Subcutaneous abdominal adipose tissue (tissue), 5 donors: ENCODE measurements at regions not wholly inside any gene's neighbourhood (a gene's known extent, or its start where the extent isn't known, plus 50 kb on each side); places are given as distances from the start of the nearest gene placed in this dataset.

Source experiments
- H3K27ac ChIP-seq: one replicate; pipeline ENCODE4 v1.7.0; 2013; ENCODE audit warnings: low read depth, mild to moderate bottlenecking, inconsistent platforms, low read length, moderate library complexity
- H3K27me3 ChIP-seq, 5 donors: one replicate each; pipeline ENCODE4 v1.7.0; 2013; ENCODE audit warnings: low read length in 5 of 5, inconsistent platforms in 1 of 5; ENCODE audit not compliant: control insufficient read depth in 5 of 5, insufficient read depth in 4 of 5
- H3K36me3 ChIP-seq, 5 donors: one replicate each; pipeline ENCODE4 v1.7.0; 2013; ENCODE audit warnings: low read length in 5 of 5; ENCODE audit not compliant: control insufficient read depth in 5 of 5, insufficient read depth in 5 of 5
- H3K4me1 ChIP-seq, 5 donors: one replicate each; pipeline ENCODE4 v1.7.0; 2013; ENCODE audit warnings: low read length in 5 of 5, mild to moderate bottlenecking in 3 of 5, moderate library complexity in 1 of 5; ENCODE audit not compliant: control insufficient read depth in 5 of 5, insufficient read depth in 5 of 5
- H3K4me3 ChIP-seq, 5 donors: one replicate each; pipeline ENCODE4 v1.7.0; 2013; ENCODE audit warnings: low read length in 5 of 5, low read depth in 1 of 5
- H3K9ac ChIP-seq, 5 donors: one replicate each; pipeline ENCODE4 v1.7.0; 2013; ENCODE audit warnings: low read length in 5 of 5, mild to moderate bottlenecking in 4 of 5, moderate library complexity in 3 of 5
- H3K9me3 ChIP-seq, 5 donors: one replicate each; pipeline ENCODE4 v1.7.0; 2013; ENCODE audit warnings: low read length in 5 of 5; ENCODE audit not compliant: control insufficient read depth in 5 of 5
- donor health status: healthy.
- donor health status: healthy.
- donor health status: healthy.
- donor health status: healthy.
- donor health status: healthy.

GRCh38 chr14:28344381-28344780 lies 422.2 kb upstream of the FOXG1 start:
- no peaks in the 10 kb centered on the region for H3K9me3 ChIP-seq
- no peaks in the 10 kb centered on the region for H3K27me3 ChIP-seq
- H3K36me3 ChIP-seq: no peaks in the 10 kb centered on the region
- no peaks in the 10 kb centered on the region for H3K4me1 ChIP-seq
- H3K4me3 ChIP-seq: no peak overlapping the region
- H3K27ac ChIP-seq: no peak overlapping the region
- H3K9ac ChIP-seq: no peak overlapping the region

- no peaks in the 10 kb centered on the region for H3K9me3 ChIP-seq
- H3K9ac ChIP-seq: no peak overlapping the region
- H3K36me3 ChIP-seq: no peaks in the 10 kb centered on the region
- no peaks in the 10 kb centered on the region for H3K4me1 ChIP-seq
- H3K27ac ChIP-seq: no peak overlapping the region
- no peak overlapping the region for H3K4me3 ChIP-seq
- H3K27me3 ChIP-seq: no peaks in the 10 kb centered on the region
Observed at GRCh38 chr14:28348797-28349196, 417.8 kb upstream of the FOXG1 start.

- no peaks in the 10 kb centered on the region for H3K27me3 ChIP-seq
- no peaks in the 10 kb centered on the region for H3K4me1 ChIP-seq
- no peak overlapping the region for H3K4me3 ChIP-seq
- H3K9me3 ChIP-seq: peaks cover 0 to 12% (median 3%) of the 10 kb centered on the region in 5 donors
- no peaks in the 10 kb centered on the region for H3K36me3 ChIP-seq
- no peak overlapping the region for H3K9ac ChIP-seq
- no peak overlapping the region for H3K27ac ChIP-seq
Observed at GRCh38 chr14:28356819-28357218, 409.8 kb upstream of the FOXG1 start.

- H3K36me3 ChIP-seq: no peaks in the 10 kb centered on the region
- no peak overlapping the region for H3K9ac ChIP-seq
- no peaks in the 10 kb centered on the region for H3K27me3 ChIP-seq
- no peaks in the 10 kb centered on the region for H3K4me1 ChIP-seq
- no peak overlapping the region for H3K27ac ChIP-seq
- H3K4me3 ChIP-seq: no peak overlapping the region
- peaks cover 0 to 14% (median 3%) of the 10 kb centered on the region in 5 donors for H3K9me3 ChIP-seq
Observed at GRCh38 chr14:28361486-28361885, 405.1 kb upstream of the FOXG1 start.

- H3K4me1 ChIP-seq: no peaks in the 10 kb centered on the region
- no peak overlapping the region for H3K9ac ChIP-seq
- H3K4me3 ChIP-seq: no peak overlapping the region
Observed at GRCh38 chr14:28365510-28365909, 401.1 kb upstream of the FOXG1 start.

GRCh38 chr14:28373721-28374120 lies 392.9 kb upstream of the FOXG1 start:
- H3K9me3 ChIP-seq: no peaks in the 10 kb centered on the region
- no peak overlapping the region for H3K9ac ChIP-seq
- H3K27ac ChIP-seq: no peak overlapping the region
- no peaks in the 10 kb centered on the region for H3K4me1 ChIP-seq
- no peaks in the 10 kb centered on the region for H3K27me3 ChIP-seq
- H3K4me3 ChIP-seq: no peak overlapping the region
- H3K36me3 ChIP-seq: no peaks in the 10 kb centered on the region

More at GRCh38 chr14:28365510-28365909, 401.1 kb upstream of the FOXG1 start:
- Histone ChIP-seq H3K36me3 (no peaks in the 10 kb centered on the region), H3K27me3 (no peaks in the 10 kb centered on the region), H3K9me3 (peaks cover 0 to 14% (median 3%) of the 10 kb centered on the region in 5 donors), H3K27ac (no peak overlapping the region)

GRCh38 chr14:28375295-28375694 lies 391.3 kb upstream of the FOXG1 start:
- H3K27me3 ChIP-seq: no peaks in the 10 kb centered on the region
- no peaks in the 10 kb centered on the region for H3K36me3 ChIP-seq
- no peaks in the 10 kb centered on the region for H3K4me1 ChIP-seq
- H3K27ac ChIP-seq: no peak overlapping the region
- no peak overlapping the region for H3K9ac ChIP-seq
- H3K4me3 ChIP-seq: no peak overlapping the region
- H3K9me3 ChIP-seq: no peaks in the 10 kb centered on the region

- Histone ChIP-seq H3K9ac (no peak overlapping the region), H3K4me1 (no peaks in the 10 kb centered on the region), H3K9me3 (no peaks in the 10 kb centered on the region)
Observed at GRCh38 chr14:28381656-28382055, 384.9 kb upstream of the FOXG1 start.

GRCh38 chr14:28382444-28383190 lies 384.0 kb upstream of the FOXG1 start:
- no peaks in the 10 kb centered on the region for H3K36me3 ChIP-seq
- H3K9me3 ChIP-seq: no peaks in the 10 kb centered on the region
- H3K4me3 ChIP-seq: no peak overlapping the region
- H3K9ac ChIP-seq: no peak overlapping the region
- H3K27me3 ChIP-seq: no peaks in the 10 kb centered on the region
- H3K27ac ChIP-seq: no peak overlapping the region
- no peaks in the 10 kb centered on the region for H3K4me1 ChIP-seq

More at GRCh38 chr14:28381656-28382055, 384.9 kb upstream of the FOXG1 start:
- H3K27me3 ChIP-seq: no peaks in the 10 kb centered on the region
- H3K27ac ChIP-seq: no peak overlapping the region
- H3K36me3 ChIP-seq: no peaks in the 10 kb centered on the region
- H3K4me3 ChIP-seq: no peak overlapping the region

- no peaks in the 10 kb centered on the region for H3K4me1 ChIP-seq
Observed at GRCh38 chr14:28398506-28398905, 368.1 kb upstream of the FOXG1 start.

More at GRCh38 chr14:28398506-28398905, 368.1 kb upstream of the FOXG1 start:
- no peaks in the 10 kb centered on the region for H3K9me3 ChIP-seq
- no peak overlapping the region for H3K9ac ChIP-seq
- H3K36me3 ChIP-seq: no peaks in the 10 kb centered on the region
- H3K27me3 ChIP-seq: no peaks in the 10 kb centered on the region
- H3K27ac ChIP-seq: no peak overlapping the region
- no peak overlapping the region for H3K4me3 ChIP-seq
